Left lung (tissue), 4 donors: ENCODE measurements at regions not wholly inside any gene's neighbourhood (a gene's known extent, or its start where the extent isn't known, plus 50 kb on each side); places are given as distances from the start of the nearest gene placed in this dataset.
A peak's percentile ranks its signal among the peaks of the same experiment; 100 is the strongest.

ENCODE experiments used
- ATAC-seq: fragments of 200-7000 bp; cut with Tn5 transposase; one replicate; pipeline ENCODE4 v1.9.1; 2020; ENCODE audit warnings: moderate library complexity
- DNase-seq, 4 donors: peaks; one replicate each; pipeline ENCODE4 v3.0.0-alpha.2; 2013 to 2020
- H3K27ac ChIP-seq, 2 donors: fragments of 200-600 bp; sonication (generic) in 1 of 2; one replicate each; pipeline versions ENCODE4 v1.5.0 to v1.8.0; 2020 to 2021
- H3K27me3 ChIP-seq, 2 donors: fragments of 200-600 bp; sonication (generic) in 1 of 2; one replicate each; pipeline versions ENCODE4 v1.5.0 to v1.8.0; 2020 to 2021
- H3K36me3 ChIP-seq, 2 donors: fragments of 200-600 bp; sonication (generic) in 1 of 2; one replicate each; pipeline versions ENCODE4 v1.5.0 to v1.8.0; 2020 to 2021
- H3K4me1 ChIP-seq, 2 donors: fragments of 200-600 bp; one replicate each; pipeline ENCODE4 v1.8.0; 2021
- H3K4me3 ChIP-seq, 2 donors: fragments of 200-600 bp; sonication (generic) in 1 of 2; one replicate each; pipeline versions ENCODE4 v1.5.0 to v1.8.0; 2020 to 2021; ENCODE audit warnings: mild to moderate bottlenecking in 1 of 2
- H3K9me3 ChIP-seq, 2 donors: fragments of 200-600 bp; sonication (generic) in 1 of 2; one replicate each; pipeline versions ENCODE4 v1.5.0 to v1.8.0; 2020 to 2021
- intact Hi-C, 2 donors: fragments of 100-400 bp; cut with DNase I; formaldehyde crosslinking; loops; one replicate each; pipeline versions ENCODE4 v1.11.2 to v1.14.2; 2022
- TF ChIP-seq, protein P1 (sequence below), 2 donors: fragments of 200-600 bp; sonication (generic) in 1 of 2; IDR thresholded peaks; one replicate each; pipeline versions ENCODE4 v1.5.0 to v1.8.0; 2021; ENCODE audit warnings: antibody characterized with exemption in 2 of 2
- donor health status: DM: no; HTN: yes; CAD: no.
- donor health status: DM: no; HTN: no; CAD: no.

DNA sequence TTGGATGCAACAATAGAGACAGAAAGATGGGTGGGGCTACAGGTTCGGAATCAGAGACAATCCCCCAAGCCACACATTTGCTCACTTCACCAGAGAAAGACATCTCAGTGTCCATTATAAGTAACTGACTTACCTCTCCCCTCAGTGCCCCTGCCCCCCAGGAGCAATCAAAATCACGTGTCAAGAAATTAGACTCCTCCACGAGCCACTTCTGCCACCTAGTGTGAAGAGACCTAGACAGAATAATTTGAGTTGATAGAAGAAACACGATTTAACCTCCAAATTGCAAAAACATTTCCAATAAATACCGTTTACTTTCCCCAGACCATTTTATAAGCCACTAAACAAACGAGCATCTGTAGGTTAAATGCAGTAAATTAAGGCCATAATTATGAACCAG lies 123.2 kb downstream of the SLC30A10 start:
- TF ChIP-seq, protein P1, sequence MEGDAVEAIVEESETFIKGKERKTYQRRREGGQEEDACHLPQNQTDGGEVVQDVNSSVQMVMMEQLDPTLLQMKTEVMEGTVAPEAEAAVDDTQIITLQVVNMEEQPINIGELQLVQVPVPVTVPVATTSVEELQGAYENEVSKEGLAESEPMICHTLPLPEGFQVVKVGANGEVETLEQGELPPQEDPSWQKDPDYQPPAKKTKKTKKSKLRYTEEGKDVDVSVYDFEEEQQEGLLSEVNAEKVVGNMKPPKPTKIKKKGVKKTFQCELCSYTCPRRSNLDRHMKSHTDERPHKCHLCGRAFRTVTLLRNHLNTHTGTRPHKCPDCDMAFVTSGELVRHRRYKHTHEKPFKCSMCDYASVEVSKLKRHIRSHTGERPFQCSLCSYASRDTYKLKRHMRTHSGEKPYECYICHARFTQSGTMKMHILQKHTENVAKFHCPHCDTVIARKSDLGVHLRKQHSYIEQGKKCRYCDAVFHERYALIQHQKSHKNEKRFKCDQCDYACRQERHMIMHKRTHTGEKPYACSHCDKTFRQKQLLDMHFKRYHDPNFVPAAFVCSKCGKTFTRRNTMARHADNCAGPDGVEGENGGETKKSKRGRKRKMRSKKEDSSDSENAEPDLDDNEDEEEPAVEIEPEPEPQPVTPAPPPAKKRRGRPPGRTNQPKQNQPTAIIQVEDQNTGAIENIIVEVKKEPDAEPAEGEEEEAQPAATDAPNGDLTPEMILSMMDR (IDR thresholded peaks at IDR 0.05): no peak
- Histone ChIP-seq H3K4me1 (no peaks in the 10 kb centered on the region), H3K36me3 (no peaks in the 10 kb centered on the region), H3K4me3 (no peak overlapping the region), H3K27ac (no peak overlapping the region), H3K27me3 (peaks cover 0 to 7% of the 10 kb centered on the region in 2 donors), H3K9me3 (no peaks in the 10 kb centered on the region)
- ATAC-seq: no peak
- DNase-seq: no peak
- intact Hi-C loops: no loop called here

DNA sequence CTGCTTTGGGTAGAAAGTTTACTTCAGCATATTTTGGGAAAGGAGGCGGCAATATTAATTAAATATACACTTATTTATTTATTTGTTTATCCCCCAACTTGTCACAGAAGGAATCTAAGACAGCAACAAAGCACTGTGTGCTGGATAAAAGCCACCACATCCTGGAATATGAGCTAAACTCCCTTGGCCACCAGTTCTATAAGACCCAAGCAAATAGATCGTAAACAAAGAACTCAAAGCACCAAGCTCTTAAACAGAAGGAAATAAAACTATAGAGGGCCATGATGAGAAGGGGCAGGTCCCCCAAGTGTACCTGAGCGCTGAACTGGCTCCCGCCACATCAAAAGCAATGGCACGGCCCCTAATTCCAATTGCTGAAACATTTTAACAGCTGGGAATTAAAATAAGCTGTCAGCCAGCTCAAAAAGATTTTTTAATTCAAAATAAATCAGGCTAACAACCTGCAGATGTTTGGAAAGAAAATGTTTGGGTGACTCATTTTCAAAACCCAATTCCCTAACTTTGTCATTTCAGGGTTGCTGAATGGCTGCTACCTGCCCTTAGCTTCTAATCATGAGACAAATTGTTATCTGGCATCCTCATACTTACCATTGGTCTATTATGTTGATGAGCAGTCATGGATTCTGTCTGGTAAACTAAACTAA lies 127.1 kb downstream of the SLC30A10 start:
- no peak overlapping the region for H3K27ac ChIP-seq
- H3K27me3 ChIP-seq: no peaks in the 10 kb centered on the region
- intact Hi-C loops: no loop called here
- H3K9me3 ChIP-seq: no peaks in the 10 kb centered on the region
- no peak overlapping the region for H3K4me3 ChIP-seq
- TF ChIP-seq, protein P1 (IDR thresholded peaks at IDR 0.05): no peak
- DNase-seq (no peak), ATAC-seq (no peak)
- no peaks in the 10 kb centered on the region for H3K4me1 ChIP-seq
- no peaks in the 10 kb centered on the region for H3K36me3 ChIP-seq

DNA sequence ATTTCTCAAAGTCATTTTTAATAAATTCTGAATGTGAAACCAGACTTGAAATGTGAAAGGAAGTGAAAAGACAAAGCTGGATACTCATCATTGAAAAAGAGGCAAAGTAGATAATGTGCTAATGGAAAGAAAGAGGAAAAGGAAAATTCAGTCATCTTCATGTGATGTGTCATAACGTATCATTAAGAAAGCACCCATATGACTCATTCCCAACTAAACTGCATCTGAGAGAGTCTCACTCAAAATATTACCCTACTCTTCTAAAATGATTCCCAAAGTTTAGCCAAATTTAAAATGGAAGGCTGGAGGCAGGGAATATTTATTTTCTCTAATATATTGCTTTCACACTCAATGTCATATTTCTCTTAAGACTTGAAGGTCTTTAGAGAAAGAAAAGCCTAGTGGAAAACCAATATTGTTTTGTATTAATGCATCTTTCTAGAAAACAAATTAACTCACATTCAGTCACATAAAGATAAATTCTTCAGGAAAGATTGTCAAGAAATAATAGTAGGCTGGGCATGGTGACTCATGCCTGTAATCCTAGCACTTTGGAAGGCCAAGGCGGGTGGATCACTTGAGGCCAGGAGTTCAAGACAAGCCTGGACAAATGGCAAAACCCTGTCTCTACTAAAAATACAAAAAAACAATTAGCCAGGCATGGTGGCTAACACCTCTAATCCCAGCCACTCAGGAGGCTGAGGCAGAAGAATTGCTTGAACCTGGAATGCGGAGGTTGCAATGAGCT lies 129.9 kb downstream of the SLC30A10 start:
- ATAC-seq: peak; percentile 30
- DNase-seq: no peak
- intact Hi-C loops: no loop called here

DNA sequence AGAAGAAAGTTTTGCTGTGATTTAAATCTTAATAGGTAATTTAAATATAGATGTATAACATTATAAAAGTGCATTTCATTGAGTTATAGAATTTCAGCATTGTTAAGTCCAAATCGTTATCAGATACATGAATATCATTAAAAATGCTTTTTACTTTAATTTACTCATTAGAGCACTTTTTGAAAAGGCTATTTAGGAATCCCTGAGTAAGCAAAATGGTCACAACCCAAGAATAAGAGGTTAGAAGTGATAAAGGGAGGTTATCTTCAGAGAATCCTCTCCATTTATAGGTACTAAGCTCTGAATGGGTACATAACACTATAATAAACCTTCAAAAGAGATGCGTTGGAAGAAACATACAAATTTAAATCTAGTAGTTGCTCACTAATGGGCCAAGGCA lies 130.7 kb downstream of the SLC30A10 start:
- H3K27me3 ChIP-seq: no peaks in the 10 kb centered on the region
- intact Hi-C loops: no loop called here
- no peaks in the 10 kb centered on the region for H3K9me3 ChIP-seq
- H3K4me1 ChIP-seq: no peaks in the 10 kb centered on the region
- H3K4me3 ChIP-seq: no peak overlapping the region
- H3K36me3 ChIP-seq: no peaks in the 10 kb centered on the region
- TF ChIP-seq, protein P1 (IDR thresholded peaks at IDR 0.05): no peak
- no peak overlapping the region for H3K27ac ChIP-seq
- DNase-seq: no peak
- ATAC-seq: no peak

More for the DNA sequence above, 129.9 kb downstream of the SLC30A10 start:
- Histone ChIP-seq H3K9me3 (no peaks in the 10 kb centered on the region), H3K27ac (no peak overlapping the region), H3K36me3 (no peaks in the 10 kb centered on the region), H3K4me3 (no peak overlapping the region), H3K27me3 (no peaks in the 10 kb centered on the region), H3K4me1 (no peaks in the 10 kb centered on the region)
- TF ChIP-seq, protein P1 (IDR thresholded peaks at IDR 0.05): no peak

DNA sequence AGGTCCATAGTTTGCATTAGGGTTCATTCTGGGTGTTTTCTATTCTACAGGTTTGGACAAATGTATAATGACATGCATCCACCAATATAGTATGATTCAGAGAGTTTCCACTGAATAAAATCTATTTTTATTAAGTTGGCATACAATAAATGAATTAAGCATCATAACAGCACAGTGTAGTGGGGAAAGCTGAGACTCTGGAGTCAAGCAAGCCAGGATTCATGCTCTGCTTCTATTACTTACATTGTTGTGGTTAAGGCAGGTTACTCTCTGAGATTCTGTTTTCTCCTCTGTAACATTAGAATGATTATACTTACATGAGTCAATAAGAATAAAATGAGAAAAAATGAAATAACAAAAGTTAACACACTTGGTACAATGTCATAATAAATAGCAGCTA lies 131.3 kb downstream of the SLC30A10 start:
- Histone ChIP-seq H3K36me3 (no peaks in the 10 kb centered on the region), H3K27ac (no peak overlapping the region), H3K4me3 (no peak overlapping the region), H3K4me1 (no peaks in the 10 kb centered on the region), H3K27me3 (no peaks in the 10 kb centered on the region), H3K9me3 (no peaks in the 10 kb centered on the region)
- no peak for ATAC-seq
- TF ChIP-seq, protein P1 (IDR thresholded peaks at IDR 0.05): no peak
- no peak for DNase-seq
- intact Hi-C loops: no loop called here
